ENCODE measurements at regions not wholly inside any gene's neighbourhood (a gene's known extent, or its start where the extent isn't known, plus 50 kb on each side); places are given as distances from the start of the nearest gene placed in this dataset.

DNA sequence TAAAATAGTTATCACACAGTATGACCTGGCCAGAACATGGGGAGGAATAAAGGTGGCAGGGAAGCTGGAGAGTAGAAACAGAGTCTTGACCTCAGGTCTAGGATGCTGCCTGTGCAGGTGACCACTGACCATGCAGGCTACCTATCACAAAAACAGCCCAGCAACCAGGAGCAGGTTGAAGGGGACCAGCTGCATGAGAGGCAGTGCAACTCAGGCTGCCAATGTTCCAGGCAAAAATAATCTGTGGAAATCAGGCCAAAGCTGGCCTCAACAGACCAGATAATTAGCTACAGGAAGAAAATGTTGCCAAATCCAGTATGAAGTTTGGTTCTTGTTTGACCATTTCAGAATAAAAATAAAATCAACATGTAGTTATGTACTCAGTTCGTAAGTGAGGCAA lies 72.6 kb downstream of the PDE6H start:
- Histone ChIP-seq H3K9me2 (ENCODE audit: insufficient read depth, low read length) (no peaks in the 10 kb centered on the region), H3K36me3 (ENCODE audit: insufficient read depth, low read length) (no peaks in the 10 kb centered on the region), H3K4me2 (ENCODE audit: low read length) (no peak overlapping the region), H2AFZ (ENCODE audit: low read length) (no peak overlapping the region), H3K4me1 (ENCODE audit: insufficient read depth, low read length, poor library complexity, severe bottlenecking) (no peaks in the 10 kb centered on the region), H4K20me1 (ENCODE audit: insufficient read depth, low read length) (no peaks in the 10 kb centered on the region), H3K9me3 (ENCODE audit: low read length) (no peaks in the 10 kb centered on the region), H3K79me2 (ENCODE audit: insufficient read depth, low read depth, low read length) (no peaks in the 10 kb centered on the region), H3K4me3 (ENCODE audit: low read depth, low read length, poor library complexity, severe bottlenecking) (no peak overlapping the region), H3K27ac (ENCODE audit: low read depth, low read length, poor library complexity, severe bottlenecking) (no peak overlapping the region)
- BruUV-seq (replicated peaks) = no TSS peak
- intact Hi-C loops (cut with micrococcal nuclease; ENCODE audit: unreplicated experiment) = no loop called here
- CTCF ChIA-PET (ENCODE audit: unreplicated experiment) = no interaction called here
- POLR2A ChIA-PET = no interaction called here
- TF ChIP-seq, protein P1, sequence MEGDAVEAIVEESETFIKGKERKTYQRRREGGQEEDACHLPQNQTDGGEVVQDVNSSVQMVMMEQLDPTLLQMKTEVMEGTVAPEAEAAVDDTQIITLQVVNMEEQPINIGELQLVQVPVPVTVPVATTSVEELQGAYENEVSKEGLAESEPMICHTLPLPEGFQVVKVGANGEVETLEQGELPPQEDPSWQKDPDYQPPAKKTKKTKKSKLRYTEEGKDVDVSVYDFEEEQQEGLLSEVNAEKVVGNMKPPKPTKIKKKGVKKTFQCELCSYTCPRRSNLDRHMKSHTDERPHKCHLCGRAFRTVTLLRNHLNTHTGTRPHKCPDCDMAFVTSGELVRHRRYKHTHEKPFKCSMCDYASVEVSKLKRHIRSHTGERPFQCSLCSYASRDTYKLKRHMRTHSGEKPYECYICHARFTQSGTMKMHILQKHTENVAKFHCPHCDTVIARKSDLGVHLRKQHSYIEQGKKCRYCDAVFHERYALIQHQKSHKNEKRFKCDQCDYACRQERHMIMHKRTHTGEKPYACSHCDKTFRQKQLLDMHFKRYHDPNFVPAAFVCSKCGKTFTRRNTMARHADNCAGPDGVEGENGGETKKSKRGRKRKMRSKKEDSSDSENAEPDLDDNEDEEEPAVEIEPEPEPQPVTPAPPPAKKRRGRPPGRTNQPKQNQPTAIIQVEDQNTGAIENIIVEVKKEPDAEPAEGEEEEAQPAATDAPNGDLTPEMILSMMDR (conservative IDR thresholded peaks at IDR 0.05; ENCODE audit: low read length) = no peak
- no peak for TF ChIP-seq EZH2phosphoT487 (IDR thresholded peaks at IDR 0.05; ENCODE audit: borderline replicate concordance, low read depth, low read length)
- no peak for DNase-seq (ENCODE audit: low spot score)

- POLR2A ChIA-PET = no interaction called here
- no peak overlapping the region for H2AFZ ChIP-seq (ENCODE audit: low read length)
- CTCF ChIA-PET (ENCODE audit: unreplicated experiment) = no interaction called here
- intact Hi-C loops (cut with micrococcal nuclease; ENCODE audit: unreplicated experiment) = no loop called here
- no peaks in the 10 kb centered on the region for H3K4me1 ChIP-seq (ENCODE audit: insufficient read depth, low read length, poor library complexity, severe bottlenecking)
- H3K4me2 ChIP-seq (ENCODE audit: low read length) = no peak overlapping the region
- no peaks in the 10 kb centered on the region for H3K9me2 ChIP-seq (ENCODE audit: insufficient read depth, low read length)
- TF ChIP-seq, protein P1 (conservative IDR thresholded peaks at IDR 0.05; ENCODE audit: low read length) = no peak
- no peak for TF ChIP-seq EZH2phosphoT487 (IDR thresholded peaks at IDR 0.05; ENCODE audit: borderline replicate concordance, low read depth, low read length)
- no peaks in the 10 kb centered on the region for H3K36me3 ChIP-seq (ENCODE audit: insufficient read depth, low read length)
- H3K4me3 ChIP-seq (ENCODE audit: low read depth, low read length, poor library complexity, severe bottlenecking) = no peak overlapping the region
- no TSS peak for BruUV-seq (replicated peaks)
- H3K9me3 ChIP-seq (ENCODE audit: low read length) = no peaks in the 10 kb centered on the region
- no peaks in the 10 kb centered on the region for H3K79me2 ChIP-seq (ENCODE audit: insufficient read depth, low read depth, low read length)
- H3K27ac ChIP-seq (ENCODE audit: low read depth, low read length, poor library complexity, severe bottlenecking) = no peak overlapping the region
- H4K20me1 ChIP-seq (ENCODE audit: insufficient read depth, low read length) = no peaks in the 10 kb centered on the region
- DNase-seq (ENCODE audit: low spot score) = no peak
Observed at GRCh38 chr12:15047611-15048010, 74.8 kb downstream of the PDE6H start.

- intact Hi-C loops (cut with micrococcal nuclease; ENCODE audit: unreplicated experiment) = no loop called here
- no peak for TF ChIP-seq EZH2phosphoT487 (IDR thresholded peaks at IDR 0.05; ENCODE audit: borderline replicate concordance, low read depth, low read length)
- TF ChIP-seq, protein P1 (conservative IDR thresholded peaks at IDR 0.05; ENCODE audit: low read length) = no peak
- Histone ChIP-seq H3K79me2 (ENCODE audit: insufficient read depth, low read depth, low read length) (no peaks in the 10 kb centered on the region), H3K27ac (ENCODE audit: low read depth, low read length, poor library complexity, severe bottlenecking) (no peak overlapping the region), H2AFZ (ENCODE audit: low read length) (no peak overlapping the region), H4K20me1 (ENCODE audit: insufficient read depth, low read length) (no peaks in the 10 kb centered on the region), H3K4me3 (ENCODE audit: low read depth, low read length, poor library complexity, severe bottlenecking) (no peak overlapping the region), H3K4me1 (ENCODE audit: insufficient read depth, low read length, poor library complexity, severe bottlenecking) (no peaks in the 10 kb centered on the region), H3K4me2 (ENCODE audit: low read length) (no peak overlapping the region), H3K9me3 (ENCODE audit: low read length) (no peaks in the 10 kb centered on the region), H3K9me2 (ENCODE audit: insufficient read depth, low read length) (no peaks in the 10 kb centered on the region), H3K36me3 (ENCODE audit: insufficient read depth, low read length) (no peaks in the 10 kb centered on the region)
- no TSS peak for BruUV-seq (replicated peaks)
- POLR2A ChIA-PET = no interaction called here
- no peak for DNase-seq (ENCODE audit: low spot score)
- CTCF ChIA-PET (ENCODE audit: unreplicated experiment) = no interaction called here
Observed at GRCh38 chr12:15049461-15050153, 76.8 kb downstream of the PDE6H start.
